ENCODE measurements at regions not wholly inside any gene's neighbourhood (a gene's known extent, or its start where the extent isn't known, plus 50 kb on each side); places are given as distances from the start of the nearest gene placed in this dataset.

DNA sequence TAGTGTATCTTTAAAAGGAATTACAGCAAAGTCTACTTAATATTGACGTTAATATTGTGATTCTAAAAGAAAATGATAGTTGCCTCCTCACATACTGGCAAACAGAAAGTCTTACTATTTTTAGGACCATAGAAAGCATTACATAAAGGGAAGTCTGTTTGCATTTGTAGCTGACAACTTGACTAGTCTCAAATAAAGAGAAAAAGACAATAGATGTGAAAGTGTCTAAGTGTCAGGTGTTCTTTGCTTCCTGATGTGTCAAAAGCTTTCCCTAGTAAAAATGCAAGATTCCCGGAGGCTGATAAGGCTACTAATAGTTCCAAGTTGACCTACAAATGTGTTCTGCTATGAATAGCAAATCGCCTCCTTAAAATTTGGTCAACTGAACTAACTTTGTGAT lies 259.7 kb downstream of the CDH10 start:
- intact Hi-C loops (cut with DNase I), result no loop called here
- DNase-seq (ENCODE audit: low spot score) (no peak), ATAC-seq (no peak)

DNA sequence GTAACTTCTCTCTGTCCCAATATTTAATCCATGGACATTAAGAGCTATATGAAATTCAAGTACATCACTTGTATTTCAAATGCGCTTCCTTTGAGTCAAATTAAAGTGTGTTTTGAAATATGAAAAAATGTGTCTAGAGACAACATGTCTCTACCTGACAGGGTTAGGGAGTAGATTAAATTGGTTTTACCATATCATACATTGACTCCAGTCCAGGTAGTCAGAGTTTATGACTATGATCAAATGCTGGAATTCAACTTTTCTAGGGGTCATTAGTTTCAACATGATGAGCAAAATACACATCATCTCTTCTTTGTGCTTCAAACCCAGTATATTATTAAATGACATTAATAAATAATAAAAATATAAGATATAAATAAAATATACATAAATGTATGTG lies 259.2 kb downstream of the CDH10 start:
- ATAC-seq (no peak), DNase-seq (ENCODE audit: low spot score) (no peak)
- intact Hi-C loops (cut with DNase I), result no loop called here

DNA sequence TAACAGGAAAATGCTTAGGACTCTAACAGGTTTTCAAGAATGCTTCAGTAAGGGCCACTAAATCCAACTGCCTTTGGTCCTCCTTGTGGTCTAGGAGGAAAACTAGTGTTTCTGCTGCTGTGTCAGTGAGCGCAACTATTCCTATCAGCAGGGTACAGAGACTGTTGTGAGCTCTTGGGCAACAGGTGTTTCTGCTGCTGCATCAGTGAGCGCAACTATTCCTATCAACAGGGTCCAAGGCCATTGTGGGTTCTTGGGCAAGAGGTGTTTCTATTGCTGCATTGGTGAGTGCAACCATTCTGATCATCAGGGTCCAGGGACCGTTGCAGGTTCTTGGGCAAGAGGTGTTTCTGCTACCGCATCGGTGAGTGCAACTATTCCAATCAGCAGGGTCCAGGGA lies 256.3 kb downstream of the CDH10 start:
- DNase-seq (ENCODE audit: low spot score) (no peak), ATAC-seq (no peak)
- intact Hi-C loops (cut with DNase I), result no loop called here

DNA sequence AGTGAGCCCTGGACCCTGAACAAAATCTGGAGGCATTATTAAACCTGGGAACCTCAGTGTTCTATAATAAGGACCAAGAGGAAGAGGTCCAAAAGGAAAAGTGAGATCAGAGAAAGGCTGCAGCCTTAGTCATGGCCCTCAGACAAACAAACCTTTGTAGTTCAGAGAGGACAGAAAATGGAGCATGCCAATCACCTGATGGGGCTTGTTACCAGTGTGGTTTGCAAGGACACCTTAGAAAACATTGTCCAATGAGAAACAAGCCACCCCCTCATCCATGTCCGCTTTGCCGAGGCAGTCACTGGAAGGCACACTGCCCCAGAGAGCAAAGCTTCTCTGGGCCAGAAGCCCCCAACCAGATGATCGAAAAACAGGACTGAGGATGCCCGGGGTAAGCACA lies 254.8 kb downstream of the CDH10 start:
- ATAC-seq (no peak), DNase-seq (ENCODE audit: low spot score) (no peak)
- intact Hi-C loops (cut with DNase I), result no loop called here

DNA sequence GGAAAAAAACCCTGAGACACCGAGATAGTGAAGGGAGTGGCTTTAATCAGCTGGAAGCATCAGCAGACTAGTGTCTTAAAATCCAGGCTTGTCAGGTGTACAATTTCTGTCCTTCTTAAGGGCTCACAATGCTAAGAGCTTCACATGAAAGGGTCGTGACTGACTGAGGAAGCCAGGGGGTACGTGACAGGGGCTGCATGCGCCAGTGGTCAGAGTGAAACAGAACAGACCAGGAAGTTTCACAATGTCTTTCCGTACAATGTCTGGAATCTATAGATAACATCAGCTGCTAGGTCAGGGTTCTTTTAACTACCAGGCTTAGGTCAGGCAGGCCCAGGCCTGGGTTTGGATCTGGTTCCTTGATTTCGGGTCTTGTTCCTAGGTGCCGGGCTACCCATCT lies 253.0 kb downstream of the CDH10 start:
- intact Hi-C loops (cut with DNase I), result no loop called here
- no peak for ATAC-seq
- DNase-seq (ENCODE audit: low spot score), result no peak

DNA sequence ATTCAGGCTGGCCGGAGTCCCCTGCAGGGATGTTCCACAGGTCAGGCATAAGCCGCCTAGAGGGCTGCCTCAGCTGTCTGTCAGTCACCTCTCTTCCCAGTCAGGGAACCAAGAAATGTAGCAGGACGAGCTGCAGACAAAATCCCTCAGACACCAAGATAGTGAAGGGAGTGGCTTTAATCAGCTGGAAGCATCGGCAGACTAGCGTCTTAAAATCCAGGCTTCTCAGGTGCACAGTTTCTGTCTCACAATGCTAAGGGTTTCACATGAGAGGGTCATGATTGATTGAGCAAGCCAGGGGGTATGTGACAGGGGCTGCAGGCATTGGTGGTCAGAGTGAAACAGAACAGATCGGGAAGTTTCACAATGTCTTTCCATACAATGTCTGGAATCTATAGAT lies 247.2 kb downstream of the CDH10 start:
- no peak for ATAC-seq
- intact Hi-C loops (cut with DNase I), result no loop called here

DNA sequence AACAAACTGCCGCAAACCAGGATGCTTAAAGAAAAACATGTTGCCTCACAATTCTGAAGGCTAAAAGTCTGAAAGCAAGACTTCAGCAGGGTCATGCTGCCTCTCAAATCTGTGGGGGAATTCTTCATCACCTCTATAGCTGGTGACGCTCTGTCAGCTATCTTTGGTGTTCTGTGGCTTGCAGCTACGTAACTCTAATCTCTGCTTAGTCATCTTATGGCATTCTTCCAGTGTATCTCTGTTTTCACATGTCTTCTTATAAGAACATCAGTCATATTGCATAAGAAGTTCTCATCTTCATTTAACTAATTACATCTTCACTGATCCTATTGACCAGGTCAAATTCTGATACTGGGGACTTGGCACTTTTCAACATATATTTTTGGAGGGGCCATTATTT lies 243.0 kb downstream of the CDH10 start:
- intact Hi-C loops (cut with DNase I), result no loop called here
- DNase-seq (ENCODE audit: low spot score) (no peak), ATAC-seq (no peak)

More for the DNA sequence above, 247.2 kb downstream of the CDH10 start:
- DNase-seq (ENCODE audit: low spot score), result no peak

DNA sequence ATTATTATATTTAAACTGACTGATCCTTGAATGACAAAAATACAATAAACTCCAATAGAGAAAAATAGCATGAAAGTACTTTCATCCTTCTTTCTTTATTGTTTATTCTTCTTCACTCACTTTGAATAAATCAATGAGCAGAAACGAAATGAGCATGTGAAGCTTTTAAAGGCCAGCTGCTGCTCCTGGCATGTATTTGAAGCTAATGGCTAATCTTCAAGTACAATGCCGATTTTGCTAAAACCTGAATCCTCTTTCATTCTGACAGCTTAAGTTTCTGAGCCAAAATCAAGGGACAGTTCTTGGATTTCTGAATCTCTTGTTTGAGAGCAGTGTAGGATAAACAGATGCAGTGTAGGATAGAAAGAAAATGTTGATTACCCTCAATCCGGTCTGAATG lies 237.3 kb downstream of the CDH10 start:
- intact Hi-C loops (cut with DNase I), result no loop called here

DNA sequence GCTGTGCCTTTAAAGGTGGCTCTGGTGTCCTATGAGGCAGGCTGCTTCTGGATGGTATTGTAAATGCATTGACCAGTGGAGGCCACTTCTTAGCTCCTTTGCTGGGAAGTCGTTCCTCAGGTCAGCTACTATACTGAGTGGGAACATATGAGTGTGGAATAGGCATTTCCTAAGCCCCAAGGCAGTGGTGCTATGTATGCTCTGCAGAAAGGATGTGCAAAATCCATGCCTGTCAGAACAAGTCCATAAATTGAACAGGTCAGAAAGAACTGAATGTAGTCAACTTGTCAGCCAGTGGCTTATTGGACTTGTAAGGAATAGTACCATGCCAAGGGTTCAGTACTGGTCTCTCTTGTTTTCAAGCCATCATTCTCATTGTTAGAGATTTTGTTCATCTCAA lies 216.4 kb downstream of the CDH10 start:
- no peak for DNase-seq (ENCODE audit: low spot score)
- ATAC-seq, result no peak
- intact Hi-C loops (cut with DNase I), result no loop called here

More for the DNA sequence above, 237.3 kb downstream of the CDH10 start:
- DNase-seq (ENCODE audit: low spot score), result no peak
- no peak for ATAC-seq

DNA sequence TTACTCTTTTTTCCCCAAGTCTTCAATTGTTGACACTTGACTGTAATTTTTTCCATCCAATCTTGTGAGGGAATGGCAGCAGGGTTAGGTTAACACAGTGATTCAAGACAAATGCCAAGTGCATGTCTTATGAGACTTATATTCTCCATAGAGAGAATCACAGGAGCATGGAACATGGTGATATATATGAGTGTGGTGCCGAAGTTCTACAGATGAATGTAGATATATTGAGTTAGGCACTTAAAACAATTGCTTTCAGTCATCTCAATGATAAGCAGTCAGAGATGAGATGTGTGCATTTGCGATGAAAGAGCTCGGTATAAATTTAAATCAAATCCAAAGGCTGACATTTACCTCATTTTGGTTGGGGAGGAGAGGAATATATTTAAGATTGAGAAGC lies 211.2 kb downstream of the CDH10 start:
- intact Hi-C loops (cut with DNase I), result no loop called here
- DNase-seq (ENCODE audit: low spot score) (no peak), ATAC-seq (no peak)
